HG03159 (cell line): ENCODE measurements at regions not wholly inside any gene's neighbourhood (a gene's known extent, or its start where the extent isn't known, plus 50 kb on each side); places are given as distances from the start of the nearest gene placed in this dataset.

Source experiments
- ATAC-seq: cut with Tn5 transposase; IDR thresholded peaks from one replicate; pipeline ENCODE4 v1.9.1; 2021; ENCODE audit warnings: mild to moderate bottlenecking, moderate library complexity; ENCODE audit not compliant: unreplicated experiment

- no peak for ATAC-seq
Measured at GRCh38 chr7:121575194-121575765, 179.2 kb upstream of the FAM3C start.

- no peak for ATAC-seq
Measured at GRCh38 chr7:121574109-121574508, 178.0 kb upstream of the FAM3C start.

- no peak for ATAC-seq
Measured at GRCh38 chr7:121572615-121573014, 176.5 kb upstream of the FAM3C start.

- ATAC-seq = no peak
Measured at GRCh38 chr7:121570365-121570764, 174.3 kb upstream of the FAM3C start.

GRCh38 chr7:121563177-121563576, 167.1 kb upstream of the FAM3C start:
- ATAC-seq = no peak

- ATAC-seq = no peak
Measured at GRCh38 chr7:121562259-121562658, 166.2 kb upstream of the FAM3C start.

- ATAC-seq = no peak
Measured at GRCh38 chr7:121561717-121562116, 165.6 kb upstream of the FAM3C start.

- ATAC-seq = no peak
Measured at GRCh38 chr7:121560267-121560990, 164.3 kb upstream of the FAM3C start.

- no peak for ATAC-seq
Measured at GRCh38 chr7:121558288-121558687, 162.2 kb upstream of the FAM3C start.

- no peak for ATAC-seq
Measured at GRCh38 chr7:121557034-121557892, 161.2 kb upstream of the FAM3C start.

- no peak for ATAC-seq
Measured at GRCh38 chr7:121555558-121555957, 159.4 kb upstream of the FAM3C start.

GRCh38 chr7:121547544-121548092, 151.5 kb upstream of the FAM3C start:
- ATAC-seq = peak; percentile 74

GRCh38 chr7:121546632-121547543, 150.8 kb upstream of the FAM3C start:
- no peak for ATAC-seq

GRCh38 chr7:121545418-121545817, 149.3 kb upstream of the FAM3C start:
- no peak for ATAC-seq

GRCh38 chr7:121544726-121545125, 148.6 kb upstream of the FAM3C start:
- peak; percentile 52 for ATAC-seq

- ATAC-seq = no peak
Measured at GRCh38 chr7:121544238-121544637, 148.1 kb upstream of the FAM3C start.

- no peak for ATAC-seq
Measured at GRCh38 chr7:121541457-121541856, 145.3 kb upstream of the FAM3C start.

GRCh38 chr7:121540138-121540537, 144.0 kb upstream of the FAM3C start:
- no peak for ATAC-seq

- ATAC-seq = no peak
Measured at GRCh38 chr7:121537031-121537430, 140.9 kb upstream of the FAM3C start.
